ENCODE measurements at regions not wholly inside any gene's neighbourhood (a gene's known extent, or its start where the extent isn't known, plus 50 kb on each side); places are given as distances from the start of the nearest gene placed in this dataset.
"Not testable (repeated sequence)": the region's sequence is repeated elsewhere in the genome, so short reads cannot be mapped to it uniquely, and the experiment has no call there.

DNA sequence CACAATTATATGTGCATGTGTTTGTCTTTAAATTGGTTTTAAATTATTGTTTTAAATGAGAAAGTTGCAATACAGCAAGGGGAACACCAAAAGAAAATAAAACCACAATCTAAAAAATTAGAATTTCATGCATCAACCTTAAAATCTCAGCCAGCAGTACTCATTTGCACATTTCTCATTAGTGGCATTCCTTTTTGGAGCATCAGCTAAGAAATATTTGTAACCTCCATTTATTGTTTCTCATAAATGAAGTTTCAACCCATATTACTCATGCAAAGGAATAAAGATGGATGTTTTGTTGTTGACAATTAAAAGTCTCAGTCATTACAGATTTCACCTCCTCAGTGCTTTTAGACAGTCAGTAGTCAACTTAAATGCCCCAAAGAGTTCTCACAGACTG is 160.1 kb downstream of the TBX15 start:
- DNase-seq (ENCODE audit: low read depth): no peak

GRCh38 chr1:118827636-118828035 is 160.5 kb downstream of the TBX15 start:
- no peak for DNase-seq (ENCODE audit: low read depth)

DNA sequence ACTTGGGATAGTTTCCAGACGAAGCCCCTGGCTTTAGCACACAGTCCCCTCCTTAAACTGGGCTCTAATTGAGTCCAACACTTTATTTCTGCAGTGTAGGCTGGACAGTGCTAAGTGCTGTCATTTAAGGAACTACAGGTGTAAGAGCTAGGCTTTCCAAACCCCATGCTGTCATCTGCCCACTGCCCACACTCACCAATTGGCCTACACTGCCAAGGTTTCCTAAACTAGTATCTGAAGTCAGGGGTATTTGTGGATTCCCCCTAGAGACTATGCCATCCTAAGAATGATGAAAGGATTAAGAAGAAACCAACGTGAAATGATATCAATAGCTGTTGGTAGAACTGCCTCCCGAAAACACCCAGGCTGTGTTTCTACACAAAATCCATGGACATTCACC is 160.9 kb downstream of the TBX15 start:
- DNase-seq (ENCODE audit: low read depth): no peak

- no peak for DNase-seq (ENCODE audit: low read depth)
Observed at GRCh38 chr1:118826669-118827068, 161.5 kb downstream of the TBX15 start.

DNA sequence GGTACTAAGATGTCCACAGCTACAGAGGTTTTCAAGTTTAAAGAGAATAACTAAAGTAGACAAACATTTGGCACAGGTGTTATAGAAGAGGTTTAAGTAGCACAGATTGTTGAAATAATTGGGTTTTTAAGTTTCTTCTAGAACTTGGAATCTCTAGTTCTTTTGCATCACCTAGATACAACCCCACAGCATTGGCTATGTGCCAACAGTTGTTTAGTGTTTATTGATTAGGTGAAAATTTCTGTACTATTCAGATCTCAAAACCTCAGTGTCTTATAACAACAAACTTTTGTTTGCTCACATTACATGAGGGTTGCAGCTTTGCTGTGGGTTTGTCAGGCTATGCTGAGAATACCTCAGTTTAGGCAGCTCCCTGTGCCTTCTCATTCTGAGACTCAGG is 162.5 kb downstream of the TBX15 start:
- no peak for DNase-seq (ENCODE audit: low read depth)

GRCh38 chr1:118821801-118822200 is 166.3 kb downstream of the TBX15 start:
- no peak for DNase-seq (ENCODE audit: low read depth)

- DNase-seq (ENCODE audit: low read depth): no peak
Observed at GRCh38 chr1:118820864-118821263, 167.3 kb downstream of the TBX15 start.

DNA sequence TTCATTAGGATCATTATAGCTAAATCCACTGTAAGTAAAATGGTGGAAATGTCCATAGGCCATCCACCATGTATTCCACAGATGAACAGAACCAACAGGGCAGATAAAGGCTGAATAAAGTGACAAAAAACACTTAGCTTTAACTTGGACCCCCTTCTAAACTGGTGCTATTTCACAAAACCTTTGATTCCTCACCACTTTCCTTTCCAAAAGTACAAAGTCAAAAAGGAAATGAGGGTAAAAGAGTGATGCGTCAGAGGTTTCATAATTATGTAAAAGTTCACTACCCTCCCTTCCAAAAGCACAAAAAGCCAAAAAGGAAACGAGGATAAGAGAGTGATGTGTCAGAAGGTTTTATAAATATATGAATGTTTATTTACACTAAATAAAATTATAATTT is 172.2 kb downstream of the TBX15 start:
- DNase-seq (ENCODE audit: low read depth): no peak

DNA sequence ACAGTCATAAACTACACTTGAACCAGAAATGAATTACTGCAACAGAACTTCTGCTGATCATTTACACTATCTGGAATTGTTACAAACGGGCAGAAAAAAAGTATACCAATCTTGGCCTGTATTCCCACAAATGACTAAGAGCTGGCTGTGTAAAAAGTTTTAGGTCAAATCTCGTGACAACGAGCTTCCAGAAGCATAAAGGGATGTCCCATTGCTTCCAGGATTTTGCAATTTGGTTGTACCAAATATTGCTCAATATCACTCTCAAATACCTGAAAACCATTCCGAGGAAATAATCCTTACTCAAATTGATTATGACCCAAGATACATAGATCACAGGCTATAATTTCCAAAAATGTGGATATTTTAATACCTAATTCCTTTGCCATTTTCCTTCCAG is 175.6 kb downstream of the TBX15 start:
- no peak for DNase-seq (ENCODE audit: low read depth)

DNA sequence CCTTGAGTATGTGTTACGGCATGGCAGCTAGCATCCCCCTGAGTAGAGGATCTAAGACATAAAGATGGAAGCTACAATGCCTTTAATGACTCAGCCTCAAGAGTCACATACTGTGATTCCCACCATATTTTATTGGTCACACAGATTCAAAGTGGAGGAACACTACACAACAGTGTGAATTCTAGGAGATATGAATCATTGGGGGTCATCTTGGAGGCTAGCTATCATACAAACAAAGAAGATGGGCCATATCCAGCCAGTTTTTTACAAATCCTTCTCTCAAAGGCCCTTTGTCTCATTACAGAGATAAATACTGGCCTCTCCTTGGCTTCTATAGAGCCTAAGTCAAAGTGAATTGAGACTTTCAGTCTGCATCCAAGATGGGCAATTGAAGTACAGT is 177.0 kb downstream of the TBX15 start:
- no peak for DNase-seq (ENCODE audit: low read depth)

GRCh38 chr1:118809586-118809985 is 178.6 kb downstream of the TBX15 start:
- DNase-seq (ENCODE audit: low read depth): no peak

DNA sequence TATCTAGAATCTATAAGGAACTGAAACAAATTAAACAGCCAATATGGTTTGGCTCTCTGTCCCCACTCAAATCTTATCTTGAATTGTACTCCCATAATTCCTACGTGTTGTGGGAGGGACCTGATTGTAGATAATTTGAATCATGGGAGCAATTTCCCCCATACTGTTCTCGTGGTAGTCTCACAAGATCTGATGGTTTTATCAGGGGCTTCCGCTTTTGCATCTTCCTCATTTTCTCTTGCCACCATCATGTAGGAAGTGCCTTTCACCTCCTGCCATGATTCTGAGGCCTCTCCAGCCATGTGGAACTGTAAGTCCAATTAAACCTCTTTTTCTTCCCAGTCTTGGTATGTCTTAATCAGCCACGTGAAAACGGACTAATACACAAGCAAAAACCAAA is 185.0 kb downstream of the TBX15 start:
- DNase-seq (ENCODE audit: low read depth): not testable (repeated sequence)

DNA sequence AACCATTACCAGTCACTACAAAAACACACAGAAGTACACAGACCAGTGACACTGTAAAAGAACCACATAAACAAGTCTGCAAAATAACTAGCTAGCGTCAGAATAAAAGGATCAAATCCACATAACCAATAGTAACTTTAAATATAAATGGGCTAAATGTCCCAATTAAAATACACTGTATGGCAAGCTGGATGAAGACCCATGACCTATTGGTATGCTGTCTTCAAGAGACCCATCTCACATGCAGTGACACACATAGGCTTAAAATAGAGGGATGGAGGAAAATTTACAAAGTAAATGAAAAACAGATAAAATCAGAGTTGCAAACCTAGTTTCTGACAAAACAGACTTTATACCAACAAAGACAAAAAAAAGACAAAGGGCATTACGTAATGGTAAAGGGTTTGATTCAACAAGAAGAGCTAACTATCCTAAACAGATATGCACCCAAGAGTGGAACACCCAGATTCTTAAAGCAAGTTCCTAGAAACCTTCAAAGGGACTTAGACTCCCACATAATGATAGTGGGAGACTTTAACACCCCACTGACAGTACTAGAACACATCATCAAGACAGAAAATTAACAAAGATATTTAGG is 196.9 kb downstream of the TBX15 start:
- no peak for DNase-seq (ENCODE audit: low read depth)

DNA sequence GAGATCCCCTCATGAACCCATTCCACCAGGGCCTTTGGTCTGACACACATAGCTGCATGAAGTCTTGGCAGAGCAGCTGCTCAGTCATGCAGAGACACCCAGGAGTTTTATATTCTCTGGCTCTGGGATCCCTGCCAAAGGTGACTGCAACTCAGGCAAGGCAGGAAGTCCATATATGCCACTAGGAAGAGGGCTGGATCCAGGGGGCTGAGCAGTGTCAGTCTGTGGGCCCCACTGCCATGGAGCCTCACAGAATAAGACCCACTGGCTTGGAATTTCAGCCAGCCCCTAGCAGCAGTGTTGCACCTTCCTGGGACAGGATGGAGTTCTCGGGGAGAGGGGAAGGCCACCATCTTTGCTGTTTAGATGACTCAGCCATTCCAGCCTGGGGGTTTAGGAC is 199.7 kb downstream of the TBX15 start:
- DNase-seq (ENCODE audit: low read depth): peak; percentile 56

GRCh38 chr1:118786454-118787155 is 201.5 kb downstream of the TBX15 start:
- no peak for DNase-seq (ENCODE audit: low read depth)

DNA sequence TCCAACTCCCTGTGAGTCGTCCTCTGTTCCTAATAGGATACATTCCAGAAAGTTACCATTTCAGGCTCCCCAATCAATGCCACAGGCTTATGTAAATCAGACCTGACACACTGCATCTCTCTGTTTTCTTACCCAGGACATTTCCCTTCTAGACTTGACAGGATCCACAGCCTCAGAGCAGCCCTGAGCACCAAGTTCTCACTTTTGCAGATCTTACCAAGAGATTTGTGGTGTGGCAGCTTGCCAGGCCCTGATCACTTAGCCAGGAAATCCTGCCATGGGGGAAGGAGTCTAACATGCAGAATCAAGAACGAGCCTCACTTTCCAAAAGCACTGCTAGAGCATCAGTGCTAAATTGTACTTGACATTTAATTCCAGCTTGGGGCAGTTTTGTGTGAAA is 202.9 kb downstream of the TBX15 start:
- peak; percentile 14 for DNase-seq (ENCODE audit: low read depth)

GRCh38 chr1:118783095-118783758 is 204.9 kb downstream of the TBX15 start:
- no peak for DNase-seq (ENCODE audit: low read depth)

DNA sequence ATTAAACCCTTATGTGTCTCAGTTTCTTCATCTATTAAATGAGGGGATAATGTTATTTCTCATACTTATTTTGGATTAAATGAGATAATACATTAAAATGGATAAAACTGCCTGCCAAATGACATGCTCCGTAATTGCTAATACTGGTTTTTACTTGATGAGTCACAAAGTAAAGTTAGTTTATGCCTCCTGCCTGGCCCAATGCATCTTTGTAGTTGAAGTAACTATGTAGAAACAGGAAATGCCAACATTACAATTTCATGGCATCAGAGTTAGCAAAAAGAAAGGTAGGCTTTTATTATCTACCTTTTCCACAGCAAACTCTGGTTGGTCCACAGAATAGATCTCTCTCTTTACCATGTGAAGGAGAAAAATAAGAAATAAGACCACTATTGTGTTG is 214.5 kb downstream of the TBX15 start:
- DNase-seq (ENCODE audit: low read depth): peak; percentile 6

- DNase-seq (ENCODE audit: low read depth): no peak
Observed at GRCh38 chr1:118767971-118768370, 220.2 kb downstream of the TBX15 start.

DNA sequence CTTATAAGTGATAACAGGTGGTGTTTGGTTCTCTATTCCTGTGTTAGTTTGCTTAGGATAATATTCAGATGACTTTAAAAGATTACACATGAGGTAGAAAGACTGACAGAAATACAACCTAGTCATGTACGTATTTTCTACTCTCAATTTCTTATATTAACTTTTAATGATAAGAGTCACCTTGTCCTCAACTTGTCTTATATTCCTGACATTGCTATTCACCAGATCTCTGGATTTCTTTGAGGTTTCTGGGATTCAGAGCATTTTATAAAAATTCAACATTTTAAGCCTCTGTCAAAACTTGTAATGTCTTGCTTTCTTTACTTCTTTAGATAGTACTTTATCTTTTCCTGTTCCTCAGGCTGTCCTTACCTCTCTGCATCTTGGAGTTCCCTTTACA is 234.2 kb downstream of the TBX15 start:
- DNase-seq (ENCODE audit: low read depth): no peak

- no peak for DNase-seq (ENCODE audit: low read depth)
Observed at GRCh38 chr1:118751166-118751565, 237.0 kb downstream of the TBX15 start.

DNA sequence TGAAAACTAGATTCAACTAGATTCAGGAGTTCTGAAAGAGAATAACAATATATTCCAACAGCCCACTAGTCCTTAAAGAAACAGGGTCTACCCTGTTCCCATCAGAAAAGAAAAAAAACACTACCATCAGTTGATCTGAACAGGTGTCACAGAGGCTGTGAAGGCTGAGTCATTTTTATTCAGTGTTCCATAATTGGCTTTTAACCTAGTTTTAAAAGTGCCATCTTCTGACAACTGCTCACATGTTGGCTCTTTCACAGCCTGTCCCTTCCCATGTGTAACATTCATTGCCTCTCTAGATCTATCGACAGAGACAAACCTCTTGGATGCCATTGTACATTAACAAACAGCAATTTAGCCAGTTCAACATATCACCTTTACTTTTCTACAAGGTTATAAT is 243.7 kb downstream of the TBX15 start:
- DNase-seq (ENCODE audit: low read depth): peak; percentile 5

DNA sequence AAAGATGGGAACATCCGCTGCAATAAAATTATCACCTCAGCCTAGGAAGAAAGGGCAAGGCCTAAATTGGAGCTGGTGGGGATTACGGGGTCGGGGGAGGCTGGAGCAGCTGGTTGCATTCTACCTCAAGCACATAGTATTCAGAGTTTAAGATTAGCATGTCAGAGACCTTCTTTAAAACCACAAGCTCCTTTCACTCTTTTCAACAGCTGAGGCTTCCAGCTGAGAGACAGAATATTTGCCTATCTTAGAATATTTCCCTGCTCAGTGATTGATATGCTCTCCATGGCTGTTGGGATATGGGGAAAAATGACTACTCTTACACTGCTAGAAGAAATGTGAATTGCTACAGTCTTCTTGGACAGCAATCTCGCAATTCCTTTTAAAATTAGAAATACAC is 248.6 kb downstream of the TBX15 start:
- DNase-seq (ENCODE audit: low read depth): peak; percentile 15

All from LHCN-M2 (cell line).